ENCODE measurements at regions not wholly inside any gene's neighbourhood (a gene's known extent, or its start where the extent isn't known, plus 50 kb on each side); places are given as distances from the start of the nearest gene placed in this dataset.

DNA sequence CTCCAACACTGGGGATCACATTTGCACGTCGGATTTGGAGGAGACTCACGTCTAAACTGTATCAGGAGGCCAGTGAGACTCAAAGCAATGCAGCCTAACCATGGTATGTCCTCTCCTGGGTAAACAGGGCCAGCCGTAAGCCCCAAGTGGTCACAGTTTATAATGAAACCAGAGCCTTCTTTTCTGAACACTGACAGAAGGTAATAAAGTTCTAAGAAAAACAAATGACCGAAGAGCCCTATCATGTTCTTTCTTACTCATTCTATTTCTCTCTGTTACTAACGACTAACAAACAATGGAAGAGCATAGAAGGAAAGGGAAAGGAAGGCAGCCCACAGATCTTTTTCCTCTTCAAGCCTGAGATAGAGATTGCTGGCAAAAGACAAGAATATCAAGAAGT, 796.8 kb upstream of the SOX11 start:
- no peak for DNase-seq (ENCODE audit: low read depth in 2 of 2)
- TF ChIP-seq, protein P1, sequence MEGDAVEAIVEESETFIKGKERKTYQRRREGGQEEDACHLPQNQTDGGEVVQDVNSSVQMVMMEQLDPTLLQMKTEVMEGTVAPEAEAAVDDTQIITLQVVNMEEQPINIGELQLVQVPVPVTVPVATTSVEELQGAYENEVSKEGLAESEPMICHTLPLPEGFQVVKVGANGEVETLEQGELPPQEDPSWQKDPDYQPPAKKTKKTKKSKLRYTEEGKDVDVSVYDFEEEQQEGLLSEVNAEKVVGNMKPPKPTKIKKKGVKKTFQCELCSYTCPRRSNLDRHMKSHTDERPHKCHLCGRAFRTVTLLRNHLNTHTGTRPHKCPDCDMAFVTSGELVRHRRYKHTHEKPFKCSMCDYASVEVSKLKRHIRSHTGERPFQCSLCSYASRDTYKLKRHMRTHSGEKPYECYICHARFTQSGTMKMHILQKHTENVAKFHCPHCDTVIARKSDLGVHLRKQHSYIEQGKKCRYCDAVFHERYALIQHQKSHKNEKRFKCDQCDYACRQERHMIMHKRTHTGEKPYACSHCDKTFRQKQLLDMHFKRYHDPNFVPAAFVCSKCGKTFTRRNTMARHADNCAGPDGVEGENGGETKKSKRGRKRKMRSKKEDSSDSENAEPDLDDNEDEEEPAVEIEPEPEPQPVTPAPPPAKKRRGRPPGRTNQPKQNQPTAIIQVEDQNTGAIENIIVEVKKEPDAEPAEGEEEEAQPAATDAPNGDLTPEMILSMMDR (IDR thresholded peaks at IDR 0.05; ENCODE audit: low read depth, low read length): no peak
- no peak overlapping the region for H3K4me3 ChIP-seq (replicated peaks in 1 of 2; ENCODE audit: low read depth in 2 of 2, low read length in 2 of 2)

DNA sequence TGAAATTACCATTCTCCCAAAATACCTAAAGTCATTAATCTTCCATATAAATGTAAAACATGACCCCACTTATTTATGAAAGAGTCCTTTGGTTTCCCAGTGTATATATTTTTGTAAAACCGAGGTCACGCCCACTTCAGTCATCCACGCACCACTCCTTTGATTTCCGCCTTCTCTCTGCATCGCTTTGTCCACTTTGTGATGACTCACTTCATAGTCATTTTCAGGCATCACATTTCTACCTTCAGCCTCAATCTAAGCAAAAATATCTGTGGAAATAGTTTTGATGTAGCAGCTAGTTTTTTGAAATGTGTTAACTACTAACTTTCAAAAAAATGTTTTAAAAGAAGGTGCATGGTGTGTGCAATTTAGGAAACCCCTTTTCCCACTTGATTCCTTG, 793.5 kb upstream of the SOX11 start:
- peak in 1 of 2 donors; percentile 4 for DNase-seq (ENCODE audit: low read depth in 2 of 2)
- no peak overlapping the region for H3K4me3 ChIP-seq (replicated peaks in 1 of 2; ENCODE audit: low read depth in 2 of 2, low read length in 2 of 2)
- TF ChIP-seq, protein P1 (IDR thresholded peaks at IDR 0.05; ENCODE audit: low read depth, low read length): no peak

DNA sequence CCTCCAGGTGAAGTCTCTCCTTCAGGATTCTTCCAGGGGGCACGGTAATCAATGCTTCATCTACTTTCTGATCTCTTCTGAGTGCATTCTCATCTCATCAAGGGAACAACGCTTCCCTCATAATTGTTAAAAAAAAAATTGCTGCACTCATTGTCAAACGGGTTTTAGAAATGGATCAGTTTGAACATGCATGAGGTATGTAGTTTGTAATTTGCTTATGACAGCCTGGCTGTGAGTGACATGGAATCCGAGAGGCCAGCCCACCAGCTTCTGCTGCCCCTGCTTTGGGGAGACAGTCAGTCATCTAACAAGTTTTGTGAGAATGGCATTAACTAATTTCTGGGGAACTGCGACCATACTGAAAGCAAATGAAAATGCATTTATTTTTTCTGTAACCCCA, 791.9 kb upstream of the SOX11 start:
- TF ChIP-seq, protein P1 (IDR thresholded peaks at IDR 0.05; ENCODE audit: low read depth, low read length): no peak
- H3K4me3 ChIP-seq (replicated peaks in 1 of 2; ENCODE audit: low read depth in 2 of 2, low read length in 2 of 2): no peak overlapping the region
- no peak for DNase-seq (ENCODE audit: low read depth in 2 of 2)

DNA sequence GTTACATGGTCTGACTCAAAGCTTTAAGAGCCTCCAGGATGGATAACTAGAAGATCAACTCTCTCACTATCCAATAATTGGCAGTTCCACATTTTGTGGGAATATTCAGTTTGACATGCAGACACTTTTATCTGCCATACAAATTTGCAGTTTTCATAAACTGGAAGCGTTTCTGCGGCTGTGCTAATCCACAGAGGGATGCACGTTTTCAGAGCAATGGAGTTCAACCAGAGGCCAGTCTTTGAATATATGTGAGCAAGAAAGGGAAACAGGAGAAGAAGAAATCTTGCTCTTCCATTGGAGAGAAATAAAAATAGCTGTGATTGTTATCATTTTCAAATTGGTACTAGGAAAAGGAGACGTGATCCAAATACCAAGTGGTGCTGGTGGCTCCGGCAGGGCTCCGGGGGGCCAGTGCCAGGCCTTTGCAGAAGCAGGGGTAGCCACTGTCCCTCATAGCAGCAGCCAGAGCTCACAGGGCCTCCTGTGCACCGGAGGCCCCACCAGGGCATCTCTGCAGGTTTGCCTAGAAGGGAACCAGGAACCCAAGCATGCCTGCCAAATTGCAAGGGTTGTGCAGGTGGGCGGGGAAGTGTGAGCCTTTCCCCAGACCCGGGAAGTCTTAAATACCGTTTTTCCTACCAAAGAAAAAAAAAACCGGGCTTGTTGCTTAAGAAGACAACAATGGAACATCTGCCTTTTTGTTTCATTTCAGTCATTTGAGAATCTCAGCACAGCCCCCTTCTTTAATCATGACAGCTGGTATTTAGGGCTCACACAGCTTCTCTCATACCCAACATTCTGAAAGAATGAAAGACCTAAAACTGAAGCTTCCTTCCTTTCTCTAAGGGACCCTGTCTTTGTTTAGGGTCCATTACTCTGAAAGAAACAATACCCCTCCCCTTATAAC, 791.1 kb upstream of the SOX11 start:
- TF ChIP-seq, protein P1 (IDR thresholded peaks at IDR 0.05; ENCODE audit: low read depth, low read length): no peak
- H3K4me3 ChIP-seq (replicated peaks in 1 of 2; ENCODE audit: low read depth in 2 of 2, low read length in 2 of 2): no peak overlapping the region
- DNase-seq (ENCODE audit: low read depth in 2 of 2): no peak

DNA sequence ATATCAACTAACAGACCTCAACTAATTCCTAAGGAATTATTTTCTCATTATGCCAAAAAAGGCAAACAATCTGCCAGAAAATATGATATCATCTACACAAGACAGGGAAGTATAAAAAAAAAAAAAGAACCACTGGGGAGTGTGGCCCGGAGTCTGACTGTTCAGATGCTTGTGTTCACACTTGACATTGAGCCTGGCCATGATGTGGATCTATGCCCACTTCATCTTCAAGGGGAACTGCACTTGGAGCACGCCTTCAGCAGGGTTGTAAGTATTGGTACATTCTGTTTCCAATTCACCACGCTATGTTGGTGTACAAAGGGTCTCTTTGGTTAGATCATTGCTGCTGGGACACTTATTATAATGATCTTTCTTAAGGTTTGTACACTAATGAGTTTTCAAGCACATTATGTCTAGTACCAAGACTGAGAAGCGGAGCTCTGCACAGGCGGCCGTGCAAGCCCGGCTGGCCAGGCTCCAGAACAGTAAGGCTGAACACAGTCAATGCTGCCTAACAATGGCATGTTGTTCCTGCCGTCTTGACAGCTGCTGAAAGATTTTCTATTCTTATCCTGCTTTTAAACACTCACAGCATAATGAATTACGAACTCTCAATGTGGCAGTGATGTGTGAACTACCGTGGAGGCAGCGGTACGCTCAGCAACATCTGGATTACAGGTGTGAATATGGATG, 788.4 kb upstream of the SOX11 start:
- TF ChIP-seq, protein P1 (IDR thresholded peaks at IDR 0.05; ENCODE audit: low read depth, low read length): no peak
- no peak for DNase-seq (ENCODE audit: low read depth in 2 of 2)
- H3K4me3 ChIP-seq (replicated peaks in 1 of 2; ENCODE audit: low read depth in 2 of 2, low read length in 2 of 2): no peak overlapping the region

DNA sequence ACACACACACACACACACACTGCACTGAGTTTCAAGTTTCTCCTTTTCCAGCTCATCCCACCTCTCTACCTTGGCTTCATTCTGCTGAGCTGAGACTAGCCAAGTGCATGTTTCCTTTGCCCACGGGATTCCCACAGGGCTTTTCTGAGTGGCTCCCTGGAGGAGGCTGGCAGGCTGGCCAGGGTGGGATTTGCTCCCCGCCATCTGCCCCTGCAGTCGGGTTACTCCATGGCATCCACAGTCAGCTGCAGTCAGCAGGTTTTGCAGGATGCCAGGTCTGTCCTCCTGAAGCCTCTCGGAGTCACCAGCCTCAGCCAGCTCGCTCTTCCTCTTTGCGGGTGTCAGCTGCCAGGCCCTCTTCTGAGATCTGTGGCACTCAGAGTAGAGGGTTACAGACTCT, 783.7 kb upstream of the SOX11 start:
- DNase-seq (ENCODE audit: low read depth in 2 of 2): no peak
- H3K4me3 ChIP-seq (replicated peaks in 1 of 2; ENCODE audit: low read depth in 2 of 2, low read length in 2 of 2): no peak overlapping the region
- TF ChIP-seq, protein P1 (IDR thresholded peaks at IDR 0.05; ENCODE audit: low read depth, low read length): no peak

All from cardiac fibroblast (primary cell).